ENCODE measurements at regions not wholly inside any gene's neighbourhood (a gene's known extent, or its start where the extent isn't known, plus 50 kb on each side); places are given as distances from the start of the nearest gene placed in this dataset.

DNA sequence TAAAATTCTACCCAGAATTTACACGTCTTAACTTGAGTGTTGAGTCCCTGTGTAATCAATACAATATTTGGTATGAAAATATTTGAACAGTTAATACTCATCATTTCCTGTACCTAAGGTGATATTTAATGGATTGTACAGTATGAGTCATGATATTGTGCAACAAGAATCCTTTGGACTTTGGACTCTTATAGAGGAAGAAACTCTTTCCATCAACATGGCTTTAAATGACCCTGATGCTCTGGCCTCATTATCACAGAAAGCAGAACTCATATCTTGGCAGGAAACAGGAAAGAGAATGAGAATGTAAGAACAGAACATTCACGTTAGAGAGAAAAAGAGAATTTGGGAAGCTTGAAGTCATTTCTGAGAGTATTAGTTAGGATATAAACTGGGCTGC lies 168.8 kb upstream of the B3GALT2 start:
- H3K9ac ChIP-seq (ENCODE audit: insufficient read depth in 1 of 2, low read length in 2 of 2): no peak overlapping the region
- DNase-seq: no peak
- peak overlapping the region in 1 of 2 donors; percentile 21 for H3K27ac ChIP-seq (ENCODE audit: low read depth in 1 of 2, low read length in 1 of 2)
- no peak overlapping the region for H3K4me3 ChIP-seq
- peaks cover 0 to 14% (median 0%) of the 10 kb centered on the region in 4 donors for H3K36me3 ChIP-seq (ENCODE audit: control insufficient read depth in 4 of 4, insufficient read depth in 4 of 4, low read length in 4 of 4)
- H3K27me3 ChIP-seq (ENCODE audit: control insufficient read depth in 3 of 3, insufficient read depth in 3 of 3, low read length in 2 of 3): no peaks in the 10 kb centered on the region
- no peak for ATAC-seq (ENCODE audit: insufficient read depth, low FRiP score)
- peaks cover 0 to 2% (median 0%) of the 10 kb centered on the region in 5 donors for H3K4me1 ChIP-seq (ENCODE audit: control insufficient read depth in 5 of 5, insufficient read depth in 5 of 5, low read length in 5 of 5)
- TF ChIP-seq CTCF (IDR thresholded peaks at IDR 0.05; ENCODE audit: control extremely low read depth, extremely low read depth): no peak
- WGBS, 2 donors: 46 to 49% methylated on average over 2 of the region's 2 CpGs
- H3K9me3 ChIP-seq (ENCODE audit: control insufficient read depth in 4 of 4, insufficient read depth in 3 of 4, low read length in 3 of 4): no peaks in the 10 kb centered on the region

- WGBS, 2 donors: 77 to 79% methylated on average over 3 of the region's 3 CpGs
- ATAC-seq (ENCODE audit: insufficient read depth, low FRiP score): no peak
- Histone ChIP-seq H3K9ac (ENCODE audit: insufficient read depth in 1 of 2, low read length in 2 of 2) (peak overlapping the region in 1 of 2 donors; percentile 77), H3K27me3 (ENCODE audit: control insufficient read depth in 3 of 3, insufficient read depth in 3 of 3, low read length in 2 of 3) (no peaks in the 10 kb centered on the region), H3K9me3 (ENCODE audit: control insufficient read depth in 4 of 4, insufficient read depth in 3 of 4, low read length in 3 of 4) (no peaks in the 10 kb centered on the region), H3K4me1 (ENCODE audit: control insufficient read depth in 5 of 5, insufficient read depth in 5 of 5, low read length in 5 of 5) (peaks cover 0 to 18% (median 5%) of the 10 kb centered on the region in 5 donors), H3K36me3 (ENCODE audit: control insufficient read depth in 4 of 4, insufficient read depth in 4 of 4, low read length in 4 of 4) (peaks cover 0 to 3% (median 0%) of the 10 kb centered on the region in 4 donors), H3K27ac (ENCODE audit: low read depth in 1 of 2, low read length in 1 of 2) (no peak overlapping the region), H3K4me3 (no peak overlapping the region)
- peak in 2 of 3 donors; percentile 15 to 25 for DNase-seq
- no peak for TF ChIP-seq CTCF (IDR thresholded peaks at IDR 0.05; ENCODE audit: control extremely low read depth, extremely low read depth)
Observed at GRCh38 chr1:193348769-193349535, 162.5 kb upstream of the B3GALT2 start.

DNA sequence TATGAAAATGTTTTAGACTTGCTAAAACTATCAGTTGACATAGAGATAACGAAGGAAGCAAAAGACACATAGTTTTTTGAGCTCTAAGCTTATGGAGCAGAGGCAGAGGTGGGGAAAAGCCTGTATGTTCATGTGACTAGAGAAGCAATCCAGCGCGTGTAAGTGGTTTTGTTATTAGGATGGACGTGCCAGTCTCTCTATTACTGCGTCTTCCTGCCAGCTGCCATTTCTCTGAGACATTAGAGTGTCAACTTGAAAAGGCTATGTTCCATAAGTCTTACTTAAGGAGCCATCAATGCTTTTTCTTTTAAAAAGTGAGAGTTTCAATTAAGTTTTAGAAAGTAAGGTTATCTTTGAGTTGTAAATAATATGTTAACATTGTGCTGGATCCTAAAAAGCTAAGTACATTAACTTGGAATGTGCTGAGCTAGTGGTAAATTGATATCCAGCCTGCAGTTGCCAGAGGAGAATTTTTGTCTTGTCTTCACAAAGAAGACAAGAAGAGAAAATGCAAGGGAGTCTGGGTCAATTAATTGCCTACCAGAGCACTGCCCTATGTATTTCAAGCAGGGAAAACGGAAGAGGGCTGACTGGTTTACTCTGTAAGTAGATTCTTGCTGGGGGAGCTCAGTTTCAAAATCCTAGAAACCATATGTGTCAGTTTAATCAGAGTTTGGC lies 161.8 kb upstream of the B3GALT2 start:
- Histone ChIP-seq H3K27me3 (ENCODE audit: control insufficient read depth in 3 of 3, insufficient read depth in 3 of 3, low read length in 2 of 3) (no peaks in the 10 kb centered on the region), H3K27ac (ENCODE audit: low read depth in 1 of 2, low read length in 1 of 2) (no peak overlapping the region), H3K36me3 (ENCODE audit: control insufficient read depth in 4 of 4, insufficient read depth in 4 of 4, low read length in 4 of 4) (peaks cover 0 to 3% (median 0%) of the 10 kb centered on the region in 4 donors), H3K9ac (ENCODE audit: insufficient read depth in 1 of 2, low read length in 2 of 2) (peak overlapping the region in 1 of 2 donors; percentile 77), H3K9me3 (ENCODE audit: control insufficient read depth in 4 of 4, insufficient read depth in 3 of 4, low read length in 3 of 4) (no peaks in the 10 kb centered on the region), H3K4me3 (no peak overlapping the region), H3K4me1 (ENCODE audit: control insufficient read depth in 5 of 5, insufficient read depth in 5 of 5, low read length in 5 of 5) (peaks cover 0 to 18% (median 5%) of the 10 kb centered on the region in 5 donors)
- TF ChIP-seq CTCF (IDR thresholded peaks at IDR 0.05; ENCODE audit: control extremely low read depth, extremely low read depth): no peak
- WGBS, 2 donors: 78 to 85% methylated on average over 6 of the region's 6 CpGs
- no peak for ATAC-seq (ENCODE audit: insufficient read depth, low FRiP score)
- peak; percentile 20 to 73 (median 61) for DNase-seq

All from lung (tissue), 11 donors.